Activated naive CD8-positive, alpha-beta T cell (primary cell): ENCODE measurements at regions not wholly inside any gene's neighbourhood (a gene's known extent, or its start where the extent isn't known, plus 50 kb on each side); places are given as distances from the start of the nearest gene placed in this dataset.
"Not testable (repeated sequence)": the region's sequence is repeated elsewhere in the genome, so short reads cannot be mapped to it uniquely, and the experiment has no call there.

Experiments used
- H3K27ac Mint-ChIP-seq: one replicate; pipeline ENCODE4 v1.8.0; 2021; ENCODE audit warnings: mixed read lengths
- H3K27me3 Mint-ChIP-seq: one replicate; pipeline ENCODE4 v1.8.0; 2021; ENCODE audit warnings: mixed read lengths
- H3K36me3 Mint-ChIP-seq: one replicate; pipeline ENCODE4 v1.8.0; 2021; ENCODE audit warnings: mixed read lengths
- H3K4me1 Mint-ChIP-seq: one replicate; pipeline ENCODE4 v1.8.0; 2021; ENCODE audit warnings: low read depth, mixed read lengths
- H3K4me3 Mint-ChIP-seq: one replicate; pipeline ENCODE4 v1.8.0; 2021; ENCODE audit warnings: mild to moderate bottlenecking, mixed read lengths
- H3K9me3 Mint-ChIP-seq: one replicate; pipeline ENCODE4 v1.8.0; 2021; ENCODE audit warnings: low read depth, mixed read lengths

- Mint-ChIP-seq H3K4me1 (no peaks in the 10 kb centered on the region), H3K9me3 (no peaks in the 10 kb centered on the region), H3K27ac (no peak overlapping the region), H3K4me3 (no peak overlapping the region), H3K36me3 (no peaks in the 10 kb centered on the region), H3K27me3 (no peaks in the 10 kb centered on the region)
These were observed 893.2 kb upstream of the CRIM1 start for GRCh38 chr2:35462226-35462998.

GRCh38 chr2:35461406-35461805 lies 894.2 kb upstream of the CRIM1 start:
- Mint-ChIP-seq H3K4me3 (no peak overlapping the region), H3K9me3 (no peaks in the 10 kb centered on the region), H3K4me1 (no peaks in the 10 kb centered on the region), H3K27ac (no peak overlapping the region), H3K27me3 (no peaks in the 10 kb centered on the region), H3K36me3 (no peaks in the 10 kb centered on the region)

- H3K27ac Mint-ChIP-seq = no peak overlapping the region
- H3K4me3 Mint-ChIP-seq = no peak overlapping the region
- no peaks in the 10 kb centered on the region for H3K36me3 Mint-ChIP-seq
- no peaks in the 10 kb centered on the region for H3K4me1 Mint-ChIP-seq
- H3K9me3 Mint-ChIP-seq = no peaks in the 10 kb centered on the region
- no peaks in the 10 kb centered on the region for H3K27me3 Mint-ChIP-seq
These were observed 900.5 kb upstream of the CRIM1 start for GRCh38 chr2:35454966-35455638.

- Mint-ChIP-seq H3K27ac (no peak overlapping the region), H3K27me3 (no peaks in the 10 kb centered on the region), H3K9me3 (no peaks in the 10 kb centered on the region), H3K36me3 (no peaks in the 10 kb centered on the region), H3K4me3 (no peak overlapping the region), H3K4me1 (no peaks in the 10 kb centered on the region)
These were observed 907.8 kb upstream of the CRIM1 start for GRCh38 chr2:35447821-35448220.

GRCh38 chr2:35447215-35447614 lies 908.4 kb upstream of the CRIM1 start:
- no peaks in the 10 kb centered on the region for H3K9me3 Mint-ChIP-seq
- no peaks in the 10 kb centered on the region for H3K36me3 Mint-ChIP-seq
- no peak overlapping the region for H3K4me3 Mint-ChIP-seq
- H3K4me1 Mint-ChIP-seq = no peaks in the 10 kb centered on the region
- H3K27ac Mint-ChIP-seq = no peak overlapping the region
- H3K27me3 Mint-ChIP-seq = no peaks in the 10 kb centered on the region

- Mint-ChIP-seq H3K9me3 (no peaks in the 10 kb centered on the region), H3K27me3 (no peaks in the 10 kb centered on the region), H3K36me3 (no peaks in the 10 kb centered on the region), H3K4me1 (no peaks in the 10 kb centered on the region), H3K4me3 (no peak overlapping the region), H3K27ac (no peak overlapping the region)
These were observed 912.5 kb upstream of the CRIM1 start for GRCh38 chr2:35443087-35443486.

- H3K9me3 Mint-ChIP-seq, H3K36me3 Mint-ChIP-seq, H3K4me3 Mint-ChIP-seq, H3K27ac Mint-ChIP-seq, H3K27me3 Mint-ChIP-seq, H3K4me1 Mint-ChIP-seq: not testable (repeated sequence)
These were observed 914.0 kb upstream of the CRIM1 start for GRCh38 chr2:35441575-35441974.

GRCh38 chr2:35440308-35440707 lies 915.3 kb upstream of the CRIM1 start:
- not testable (repeated sequence) for H3K36me3 Mint-ChIP-seq, H3K27ac Mint-ChIP-seq, H3K9me3 Mint-ChIP-seq, H3K4me3 Mint-ChIP-seq, H3K27me3 Mint-ChIP-seq, H3K4me1 Mint-ChIP-seq

- H3K4me1 Mint-ChIP-seq, H3K4me3 Mint-ChIP-seq, H3K27ac Mint-ChIP-seq, H3K27me3 Mint-ChIP-seq, H3K36me3 Mint-ChIP-seq, H3K9me3 Mint-ChIP-seq: not testable (repeated sequence)
These were observed 918.7 kb upstream of the CRIM1 start for GRCh38 chr2:35436893-35437292.

GRCh38 chr2:35428548-35428947 lies 927.0 kb upstream of the CRIM1 start:
- no peaks in the 10 kb centered on the region for H3K36me3 Mint-ChIP-seq
- H3K4me1 Mint-ChIP-seq = no peaks in the 10 kb centered on the region
- no peak overlapping the region for H3K27ac Mint-ChIP-seq
- peaks cover 5% of the 10 kb centered on the region for H3K9me3 Mint-ChIP-seq
- H3K4me3 Mint-ChIP-seq = no peak overlapping the region
- no peaks in the 10 kb centered on the region for H3K27me3 Mint-ChIP-seq

- Mint-ChIP-seq H3K36me3 (no peaks in the 10 kb centered on the region), H3K4me1 (no peaks in the 10 kb centered on the region), H3K27me3 (peaks cover 2% of the 10 kb centered on the region), H3K27ac (no peak overlapping the region), H3K4me3 (no peak overlapping the region), H3K9me3 (peaks cover 12% of the 10 kb centered on the region)
These were observed 934.1 kb upstream of the CRIM1 start for GRCh38 chr2:35421485-35421884.

- H3K4me3 Mint-ChIP-seq = no peak overlapping the region
- H3K4me1 Mint-ChIP-seq = no peaks in the 10 kb centered on the region
- H3K36me3 Mint-ChIP-seq = no peaks in the 10 kb centered on the region
- peaks cover 7% of the 10 kb centered on the region for H3K9me3 Mint-ChIP-seq
- H3K27me3 Mint-ChIP-seq = peaks cover 3% of the 10 kb centered on the region
- H3K27ac Mint-ChIP-seq = no peak overlapping the region
These were observed 938.3 kb upstream of the CRIM1 start for GRCh38 chr2:35417293-35417692.

GRCh38 chr2:35416391-35417140 lies 939.0 kb upstream of the CRIM1 start:
- peaks cover 3% of the 10 kb centered on the region for H3K27me3 Mint-ChIP-seq
- H3K36me3 Mint-ChIP-seq = no peaks in the 10 kb centered on the region
- H3K4me3 Mint-ChIP-seq = no peak overlapping the region
- H3K27ac Mint-ChIP-seq = no peak overlapping the region
- no peaks in the 10 kb centered on the region for H3K4me1 Mint-ChIP-seq
- H3K9me3 Mint-ChIP-seq = peaks cover 6% of the 10 kb centered on the region

- Mint-ChIP-seq H3K27ac (no peak overlapping the region), H3K9me3 (peaks cover 4% of the 10 kb centered on the region), H3K4me1 (no peaks in the 10 kb centered on the region), H3K4me3 (no peak overlapping the region), H3K36me3 (no peaks in the 10 kb centered on the region), H3K27me3 (peaks cover 3% of the 10 kb centered on the region)
These were observed 939.6 kb upstream of the CRIM1 start for GRCh38 chr2:35415942-35416341.

GRCh38 chr2:35415282-35415681 lies 940.3 kb upstream of the CRIM1 start:
- no peaks in the 10 kb centered on the region for H3K36me3 Mint-ChIP-seq
- no peaks in the 10 kb centered on the region for H3K4me1 Mint-ChIP-seq
- H3K9me3 Mint-ChIP-seq = peaks cover 4% of the 10 kb centered on the region
- H3K27me3 Mint-ChIP-seq = peaks cover 3% of the 10 kb centered on the region
- no peak overlapping the region for H3K4me3 Mint-ChIP-seq
- H3K27ac Mint-ChIP-seq = no peak overlapping the region
